ENCODE measurements at regions not wholly inside any gene's neighbourhood (a gene's known extent, or its start where the extent isn't known, plus 50 kb on each side); places are given as distances from the start of the nearest gene placed in this dataset.
"Not testable (repeated sequence)": the region's sequence is repeated elsewhere in the genome, so short reads cannot be mapped to it uniquely, and the experiment has no call there.

GRCh38 chr1:38727684-38728584, 131.6 kb downstream of the RRAGC start (continued):
- peak; percentile 25; the same call in 1 of the 2 replicates for TF ChIP-seq ZNF462 (CRISPR knock-in tag; IDR thresholded peaks at IDR 0.05)
- no peak for TF ChIP-seq ZNF331 (CRISPR knock-in tag; IDR thresholded peaks at IDR 0.05; ENCODE audit: low read depth)
- TF ChIP-seq CREB1 (CRISPR knock-in tag; IDR thresholded peaks at IDR 0.05; ENCODE audit: low read depth): no peak
- TF ChIP-seq NANOG (IDR thresholded peaks at IDR 0.05; ENCODE audit: borderline replicate concordance): peak; percentile 58; the same call in 1 of the 2 replicates
- no peak for TF ChIP-seq ETS1 (IDR thresholded peaks at IDR 0.05)
- TF ChIP-seq POLR2AphosphoS5 (IDR thresholded peaks at IDR 0.05; ENCODE audit: low read depth): no peak
- TF ChIP-seq STAT1 (IDR thresholded peaks at IDR 0.05; ENCODE audit: unreplicated experiment): no peak
- no peak for TF ChIP-seq CTCF (conservative IDR thresholded peaks at IDR 0.05; ENCODE audit: low read depth in 2 of 2)
- TF ChIP-seq EZH2phosphoT487 (IDR thresholded peaks at IDR 0.05; ENCODE audit: unreplicated experiment): no peak

GRCh38 chr1:38725321-38725961, 134.1 kb downstream of the RRAGC start:
- Mint-ChIP-seq H3K4me1 (peaks cover 31% of the 10 kb centered on the region), H3K36me3 (ENCODE audit: low read depth) (peaks cover 19% of the 10 kb centered on the region; the same call in 2 of the 3 replicates), H3K9me3 (peaks cover 15% of the 10 kb centered on the region; the same call in 2 of the 3 replicates)
- H3K79me2 ChIP-seq (replicated peaks; ENCODE audit: insufficient read depth); DNase-seq (ENCODE audit: low spot score); H3K27ac Mint-ChIP-seq; H3K36me3 ChIP-seq (ENCODE audit: insufficient read depth); H3K4me3 ChIP-seq; H3K4me2 ChIP-seq; H3K27me3 Mint-ChIP-seq (ENCODE audit: insufficient read depth, low read depth, poor library complexity); H3K9me2 ChIP-seq (ENCODE audit: insufficient read depth); H3K4me3 Mint-ChIP-seq; H2AFZ ChIP-seq; H3F3A ChIP-seq (replicated peaks; ENCODE audit: low read depth); H4K20me1 ChIP-seq (replicated peaks; ENCODE audit: insufficient read depth); H3K27ac ChIP-seq (ENCODE audit: low read depth); ATAC-seq: not testable (repeated sequence)
- H3K27me3 ChIP-seq (ENCODE audit: insufficient read depth): peaks cover 16% of the 10 kb centered on the region
- H3K4me1 ChIP-seq (ENCODE audit: insufficient read depth): peaks cover 34% of the 10 kb centered on the region

Data from GM23338 (cell line).